RCC 7860 (cell line): ENCODE measurements at regions not wholly inside any gene's neighbourhood (a gene's known extent, or its start where the extent isn't known, plus 50 kb on each side); places are given as distances from the start of the nearest gene placed in this dataset.

Experiments used
- DNase-seq: peaks from one replicate; pipeline ENCODE4 v3.0.0-alpha.2; 2015; ENCODE audit warnings: low spot score
- FAIRE-seq: peaks from 2 replicates; lab custom pipeline; 2012; peaks lifted over from hg19 to GRCh38; lab: Jason Lieb, UNC

GRCh38 chr4:128424527-128425497 lies 137.2 kb upstream of the PGRMC2 start:
- FAIRE-seq = peak; percentile 74
- peak; percentile 47 for DNase-seq

GRCh38 chr4:128422296-128422695 lies 134.7 kb upstream of the PGRMC2 start:
- DNase-seq = peak; percentile 74
- peak; percentile 98 for FAIRE-seq

- DNase-seq = no peak
- no peak for FAIRE-seq
Measured at GRCh38 chr4:128416921-128417320, 129.3 kb upstream of the PGRMC2 start.

- FAIRE-seq (no peak), DNase-seq (no peak)
Measured at GRCh38 chr4:128410037-128410436, 122.4 kb upstream of the PGRMC2 start.

GRCh38 chr4:128403586-128403985 lies 116.0 kb upstream of the PGRMC2 start:
- FAIRE-seq = no peak
- no peak for DNase-seq

DNA sequence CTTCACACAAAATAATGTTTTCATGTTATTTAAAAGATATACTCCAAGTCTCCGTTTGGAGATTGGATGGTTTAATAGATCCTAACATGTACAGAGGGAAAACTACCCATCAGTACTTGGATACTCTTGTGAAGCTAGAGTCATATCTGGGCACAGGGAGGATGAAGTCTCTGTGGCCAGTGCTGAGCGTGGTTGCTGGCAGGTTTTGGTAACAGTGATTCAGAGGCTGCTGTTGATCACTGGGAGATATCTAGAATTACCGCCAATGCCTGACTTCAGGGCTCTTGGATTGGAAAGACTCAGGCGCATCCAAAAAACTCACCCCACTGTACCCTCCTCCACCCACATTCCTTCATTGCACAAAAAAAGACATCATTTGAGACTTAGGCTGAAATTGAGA lies 107.2 kb upstream of the PGRMC2 start:
- FAIRE-seq = peak; percentile 51
- peak; percentile 40 for DNase-seq

DNA sequence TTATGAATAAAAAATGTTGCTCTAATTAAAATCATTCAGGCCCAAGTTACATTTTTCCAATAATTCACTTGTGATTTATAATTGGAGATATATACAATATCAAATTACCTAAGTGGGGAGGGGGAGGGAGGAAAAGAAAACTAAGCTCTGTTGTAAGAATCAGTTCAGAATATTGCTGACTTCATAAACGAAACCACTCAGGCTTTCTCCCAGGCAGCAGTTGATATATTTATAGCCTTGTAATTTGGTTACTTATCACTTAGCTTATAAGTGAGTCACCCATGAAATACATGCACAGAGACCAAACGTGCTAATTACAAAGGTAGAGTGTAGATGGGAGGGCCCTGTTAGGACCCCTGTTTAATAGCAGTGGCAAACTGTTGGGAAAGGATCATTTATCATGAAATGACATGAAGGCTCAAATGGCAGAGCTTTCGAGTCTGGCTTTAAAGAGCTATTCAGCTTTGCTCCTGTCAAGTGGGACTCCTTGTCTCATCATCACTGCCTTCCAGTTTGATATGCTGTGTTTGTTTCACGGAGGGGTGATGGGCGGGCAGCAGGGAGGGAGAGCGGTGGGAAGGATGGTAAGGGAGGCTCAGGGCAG lies 105.6 kb upstream of the PGRMC2 start:
- DNase-seq (peak; percentile 70), FAIRE-seq (peak; percentile 95)

GRCh38 chr4:128390475-128390996 lies 102.9 kb upstream of the PGRMC2 start:
- no peak for DNase-seq
- FAIRE-seq = no peak

GRCh38 chr4:128388796-128389195 lies 101.2 kb upstream of the PGRMC2 start:
- FAIRE-seq = no peak
- no peak for DNase-seq

DNA sequence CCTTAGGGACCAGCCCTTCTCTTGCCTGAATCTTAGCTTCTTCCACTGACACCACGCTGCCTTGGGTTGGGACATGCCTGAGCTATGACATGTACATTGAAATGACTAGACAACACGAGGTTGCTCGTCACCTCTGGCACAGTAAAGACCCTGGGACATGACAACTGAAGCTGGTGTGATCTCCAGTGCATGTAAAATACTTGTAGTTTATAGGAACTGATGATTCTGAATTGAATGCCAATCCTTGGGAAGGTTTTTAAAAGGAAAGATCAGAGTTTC lies 100.7 kb upstream of the PGRMC2 start:
- peak; percentile 75 for DNase-seq
- FAIRE-seq = peak; percentile 17

DNA sequence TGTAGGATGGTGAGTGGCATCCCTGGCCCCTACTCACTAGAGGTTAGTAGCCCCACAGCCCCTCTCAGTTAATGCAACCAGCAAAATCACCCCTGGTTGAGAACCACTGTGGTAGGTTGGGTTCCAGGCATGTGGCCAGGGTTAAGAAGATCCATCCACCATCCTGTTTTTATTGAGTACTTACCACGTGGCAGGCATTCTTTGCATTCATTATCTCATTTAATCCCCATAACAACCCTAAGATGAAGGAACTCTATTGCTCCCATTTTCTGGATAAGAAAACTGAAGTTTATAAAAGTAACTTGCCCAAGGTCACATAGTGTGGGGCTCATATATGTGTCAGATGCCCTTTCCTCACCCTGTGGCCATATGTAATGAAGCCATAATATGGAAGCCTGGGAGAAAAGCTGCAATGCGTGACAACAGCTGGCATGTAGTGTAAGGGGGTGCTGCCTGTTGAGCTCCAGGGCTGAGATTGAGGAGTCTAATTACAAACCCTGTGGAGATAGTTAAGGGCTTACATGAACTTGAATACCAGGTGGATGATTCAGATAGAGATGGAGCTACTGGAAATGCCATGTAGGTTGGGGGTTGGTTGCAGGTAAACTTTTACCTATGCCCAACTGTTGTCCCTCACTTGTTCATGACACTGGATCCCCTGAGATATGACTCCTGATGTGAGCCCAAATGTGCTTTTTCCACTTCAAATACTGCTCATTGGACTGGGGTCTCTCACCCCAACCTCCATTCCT lies 100.2 kb upstream of the PGRMC2 start:
- peak; percentile 82 for DNase-seq
- peak; percentile 79 for FAIRE-seq

- FAIRE-seq = peak; percentile 98
Measured at GRCh38 chr4:128386761-128387599, 99.4 kb upstream of the PGRMC2 start.

GRCh38 chr4:128385683-128386304 lies 98.2 kb upstream of the PGRMC2 start:
- DNase-seq (peak; percentile 67), FAIRE-seq (peak; percentile 54)

More at GRCh38 chr4:128386761-128387599, 99.4 kb upstream of the PGRMC2 start:
- peak; percentile 99 for DNase-seq

DNA sequence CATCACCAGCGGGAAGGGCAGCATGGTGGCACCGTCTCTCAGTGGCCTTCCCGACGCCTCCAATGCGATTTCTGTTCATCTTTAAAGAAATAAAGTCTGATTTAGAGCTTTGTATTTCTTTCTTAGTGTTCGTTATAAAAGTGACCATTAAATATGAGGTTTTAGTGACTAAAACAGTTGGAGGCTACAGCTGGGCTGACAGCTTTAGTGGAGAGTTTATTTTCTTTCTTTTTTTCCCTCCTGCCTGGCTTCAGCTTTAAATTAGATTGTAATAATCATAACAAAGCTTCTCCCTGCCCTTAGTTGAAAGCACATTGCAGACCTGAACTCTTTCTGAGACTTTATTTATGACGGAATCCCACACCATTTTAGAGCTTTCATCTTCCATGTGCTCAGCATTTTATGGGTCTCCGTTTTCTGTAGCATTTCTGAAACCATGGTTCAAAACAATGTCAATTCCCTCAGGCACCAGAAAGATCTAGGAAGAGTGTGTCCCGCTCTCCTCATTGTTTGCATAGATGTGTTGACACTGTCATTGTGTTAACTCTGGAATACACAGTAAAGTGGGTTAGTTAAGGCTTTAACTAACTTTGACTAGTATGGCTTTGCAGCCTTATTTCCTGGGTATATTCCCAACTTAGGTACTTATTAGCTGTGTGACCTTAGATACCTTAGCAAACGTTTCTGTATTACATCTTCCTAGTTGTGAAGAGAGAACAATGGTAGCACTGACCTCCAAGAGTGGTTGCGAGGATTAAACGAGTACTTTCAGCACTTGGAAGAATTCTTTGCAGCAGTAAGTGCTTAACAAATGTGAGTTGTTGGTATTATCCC lies 97.4 kb upstream of the PGRMC2 start:
- DNase-seq = no peak
- no peak for FAIRE-seq

- FAIRE-seq = no peak
- DNase-seq = peak; percentile 29
Measured at GRCh38 chr4:128384091-128384520, 96.5 kb upstream of the PGRMC2 start.

GRCh38 chr4:128381748-128382559 lies 94.3 kb upstream of the PGRMC2 start:
- no peak for DNase-seq
- FAIRE-seq = no peak

DNA sequence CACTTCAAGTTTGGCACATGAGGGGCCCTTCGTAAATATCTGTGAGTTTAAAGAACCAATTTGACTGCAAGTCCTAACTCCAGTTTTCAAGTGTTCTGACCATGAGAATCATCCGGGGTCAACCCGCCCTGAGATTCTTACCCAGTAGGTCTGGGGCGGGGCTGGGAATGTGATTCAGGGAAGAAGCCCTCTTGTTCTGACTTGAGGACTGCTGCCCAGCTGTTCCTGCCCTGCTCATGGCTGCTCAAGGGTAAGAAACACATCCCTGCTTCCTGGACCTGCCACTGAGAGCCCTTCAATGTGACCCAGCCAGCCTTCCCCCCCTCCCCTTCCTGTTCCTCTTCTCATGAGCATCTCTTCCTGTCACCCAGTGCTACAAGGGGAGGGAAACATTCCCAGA lies 92.7 kb upstream of the PGRMC2 start:
- no peak for FAIRE-seq
- no peak for DNase-seq

GRCh38 chr4:128379860-128380259 lies 92.2 kb upstream of the PGRMC2 start:
- DNase-seq (peak; percentile 18), FAIRE-seq (no peak)
